Activated B cell treated with CpG ODN at 0.5 μM for 24 hours (primary cell): ENCODE measurements at regions not wholly inside any gene's neighbourhood (a gene's known extent, or its start where the extent isn't known, plus 50 kb on each side); places are given as distances from the start of the nearest gene placed in this dataset.

Experiments used
- ATAC-seq: fragments of 200-7000 bp; cut with Tn5 transposase; one replicate; pipeline ENCODE4 v1.10.0; 2021; ENCODE audit warnings: low read depth, mild to moderate bottlenecking, moderate library complexity
- CTCF ChIA-PET: fragments of 350-600 bp; sonication (Branson Sonifier 250); formaldehyde crosslinking; loops from one replicate; lab custom pipeline; 2021; ENCODE audit warnings: antibody characterized with exemption; lab: Charles Lee
- POLR2A ChIA-PET: fragments of 350-600 bp; sonication (Branson Sonifier 250); formaldehyde crosslinking; loops from one replicate; lab custom pipeline; 2021; ENCODE audit warnings: antibody characterized with exemption; lab: Charles Lee
- DNase-seq: peaks from one replicate; pipeline ENCODE4 v3.0.0; 2022
- H3K27ac Mint-ChIP-seq: one replicate; pipeline ENCODE4 v1.8.0; 2020; ENCODE audit warnings: mixed read lengths
- H3K27me3 Mint-ChIP-seq: one replicate; pipeline ENCODE4 v1.8.0; 2021; ENCODE audit warnings: mixed read lengths
- H3K36me3 Mint-ChIP-seq: one replicate; pipeline ENCODE4 v1.8.0; 2021; ENCODE audit warnings: low read depth, mixed read lengths
- H3K4me1 Mint-ChIP-seq: one replicate; pipeline ENCODE4 v1.8.0; 2021; ENCODE audit warnings: mixed read lengths
- H3K4me3 Mint-ChIP-seq: one replicate; pipeline ENCODE4 v1.8.0; 2020; ENCODE audit warnings: mild to moderate bottlenecking, mixed read lengths
- H3K9me3 Mint-ChIP-seq: one replicate; pipeline ENCODE4 v1.8.0; 2020; ENCODE audit warnings: mixed read lengths
- CTCF ChIP-seq: fragments of 200-600 bp; IDR thresholded peaks from one replicate; pipeline ENCODE4 v1.8.0; 2022; ENCODE audit warnings: antibody characterized with exemption, mild to moderate bottlenecking
- intact Hi-C: fragments of 100-400 bp; cut with micrococcal nuclease; formaldehyde crosslinking; loops from one replicate; pipeline ENCODE4 v1.15.1; 2024

- no peak for DNase-seq
- Mint-ChIP-seq H3K4me1 (peaks cover 14% of the 10 kb centered on the region), H3K4me3 (no peak overlapping the region), H3K27ac (no peak overlapping the region), H3K27me3 (no peaks in the 10 kb centered on the region), H3K36me3 (no peaks in the 10 kb centered on the region), H3K9me3 (no peaks in the 10 kb centered on the region)
- ChIA-PET POLR2A (interaction anchor here (1.3 kb wide), 1 partner anchor 25 kb away, joined by 4 read pairs; no protein-coding TSS in a partner anchor), CTCF (no interaction called here)
- no peak for ATAC-seq
- intact Hi-C loops: no loop called here
- TF ChIP-seq CTCF: no peak
These were observed 91.5 kb upstream of the SESN3 start for GRCh38 chr11:95322539-95322938.

- intact Hi-C loops: no loop called here
- CTCF ChIA-PET: no interaction called here
- Mint-ChIP-seq H3K27ac (no peak overlapping the region), H3K36me3 (no peaks in the 10 kb centered on the region), H3K27me3 (no peaks in the 10 kb centered on the region), H3K4me3 (no peak overlapping the region), H3K9me3 (no peaks in the 10 kb centered on the region), H3K4me1 (peaks cover 14% of the 10 kb centered on the region)
- DNase-seq: no peak
- POLR2A ChIA-PET: interaction anchor here (0.8 to 1.5 kb wide), 3 partner anchors 86 to 121 kb away, joined by 3 to 5 read pairs (median 3); partner anchors contain the start of gene SESN3
- no peak for ATAC-seq
- no peak for TF ChIP-seq CTCF
These were observed 87.5 kb upstream of the SESN3 start for GRCh38 chr11:95318498-95318897.

- ATAC-seq: no peak
- H3K9me3 Mint-ChIP-seq: no peaks in the 10 kb centered on the region
- ChIA-PET POLR2A (interaction anchor here (2.4 kb wide), 1 partner anchor 12 kb away, joined by 8 read pairs; no protein-coding TSS in a partner anchor), CTCF (no interaction called here)
- no peaks in the 10 kb centered on the region for H3K36me3 Mint-ChIP-seq
- no peak overlapping the region for H3K27ac Mint-ChIP-seq
- no peak for TF ChIP-seq CTCF
- no peak for DNase-seq
- no peaks in the 10 kb centered on the region for H3K27me3 Mint-ChIP-seq
- peaks cover 31% of the 10 kb centered on the region for H3K4me1 Mint-ChIP-seq
- intact Hi-C loops: no loop called here
- H3K4me3 Mint-ChIP-seq: no peak overlapping the region
These were observed 77.6 kb upstream of the SESN3 start for GRCh38 chr11:95308512-95309035.

GRCh38 chr11:95307286-95307685, 76.3 kb upstream of the SESN3 start:
- DNase-seq: no peak
- peak; percentile 68 for ATAC-seq
- no peaks in the 10 kb centered on the region for H3K9me3 Mint-ChIP-seq
- no peaks in the 10 kb centered on the region for H3K27me3 Mint-ChIP-seq
- CTCF ChIA-PET: interaction anchor here (0.8 to 2.3 kb wide), 2 partner anchors 54 to 398 kb away, joined by 3 to 7 read pairs; no protein-coding TSS in a partner anchor
- H3K4me3 Mint-ChIP-seq: peak overlapping the region; percentile 13
- peaks cover 31% of the 10 kb centered on the region for H3K4me1 Mint-ChIP-seq
- peak overlapping the region; percentile 72 for H3K27ac Mint-ChIP-seq
- intact Hi-C loops: no loop called here
- no peaks in the 10 kb centered on the region for H3K36me3 Mint-ChIP-seq
- no peak for TF ChIP-seq CTCF
- POLR2A ChIA-PET: interaction anchor here (0.8 to 2.4 kb wide), 6 partner anchors 10 to 76 kb away, joined by 3 to 14 read pairs (median 4); partner anchors contain the start of gene SESN3

GRCh38 chr11:95306801-95307200, 75.8 kb upstream of the SESN3 start:
- no peaks in the 10 kb centered on the region for H3K9me3 Mint-ChIP-seq
- ATAC-seq (no peak), DNase-seq (no peak)
- H3K36me3 Mint-ChIP-seq: no peaks in the 10 kb centered on the region
- ChIA-PET CTCF (interaction anchor here (1.3 to 2.3 kb wide), 2 partner anchors 152 to 399 kb away, joined by 3 to 7 read pairs; no protein-coding TSS in a partner anchor), POLR2A (interaction anchor here (0.8 to 2.4 kb wide), 5 partner anchors 10 to 75 kb away, joined by 3 to 14 read pairs (median 3); partner anchors contain the start of gene SESN3)
- intact Hi-C loops: no loop called here
- no peak for TF ChIP-seq CTCF
- H3K27ac Mint-ChIP-seq: peak overlapping the region; percentile 72
- no peak overlapping the region for H3K4me3 Mint-ChIP-seq
- H3K27me3 Mint-ChIP-seq: no peaks in the 10 kb centered on the region
- H3K4me1 Mint-ChIP-seq: peaks cover 31% of the 10 kb centered on the region
